Stimulated activated CD4-positive, alpha-beta T cell treated with anti-CD3 and anti-CD28 coated beads, Interleukin-2, amount 100 ng/mL, for 48 hours (primary cell): ENCODE measurements at regions not wholly inside any gene's neighbourhood (a gene's known extent, or its start where the extent isn't known, plus 50 kb on each side); places are given as distances from the start of the nearest gene placed in this dataset.
"Not testable (repeated sequence)": the region's sequence is repeated elsewhere in the genome, so short reads cannot be mapped to it uniquely, and the experiment has no call there.

Source experiments
- DNase-seq, 2 donors: peaks; one replicate each; pipeline ENCODE4 v3.0.0-alpha.2; 2020

DNA sequence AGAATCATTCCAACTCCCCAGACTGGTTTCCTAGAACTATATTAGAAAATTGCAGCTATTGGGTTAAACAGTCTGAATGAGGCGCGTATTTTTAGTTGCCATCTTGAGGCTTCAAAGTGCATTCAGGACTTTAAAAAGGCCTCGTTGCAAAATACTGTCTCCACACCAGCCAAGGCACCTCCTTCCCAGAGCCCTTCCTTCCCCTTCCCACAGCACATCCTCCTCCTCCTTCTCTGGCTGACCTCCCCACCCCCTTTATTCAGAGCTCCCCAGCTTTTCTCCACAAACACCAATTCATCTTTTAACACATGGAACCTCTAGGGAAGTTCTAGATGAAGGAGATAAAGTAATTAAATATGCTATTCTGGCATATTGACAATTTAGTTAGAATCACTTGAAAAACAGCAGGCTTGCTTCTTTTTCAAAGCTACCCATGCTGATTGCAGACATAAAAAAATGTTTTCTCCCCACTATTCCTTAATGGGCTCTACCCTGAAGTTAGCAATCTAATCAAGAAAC, 90.3 kb downstream of the RTP5 start:
- DNase-seq: no peak

DNA sequence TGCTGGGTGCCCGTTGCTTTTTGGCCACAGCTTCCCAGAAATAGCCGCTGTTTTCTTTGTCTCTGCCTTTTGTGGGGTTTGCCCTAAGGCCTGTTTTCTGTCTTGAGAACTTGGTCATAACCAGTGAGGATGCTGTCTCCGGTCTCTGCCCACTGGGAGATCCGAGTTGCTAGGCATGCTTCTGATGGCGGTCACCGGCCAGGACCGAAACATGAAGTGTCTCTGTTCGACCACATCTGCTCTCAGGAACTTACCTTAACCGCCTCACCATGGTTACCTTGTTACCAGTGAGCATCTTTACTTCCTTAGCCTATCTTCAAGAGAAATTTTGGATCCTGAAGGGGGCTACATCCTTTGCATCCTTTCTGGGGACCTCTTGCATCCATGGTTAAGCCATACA, 91.9 kb downstream of the RTP5 start:
- DNase-seq: no peak

DNA sequence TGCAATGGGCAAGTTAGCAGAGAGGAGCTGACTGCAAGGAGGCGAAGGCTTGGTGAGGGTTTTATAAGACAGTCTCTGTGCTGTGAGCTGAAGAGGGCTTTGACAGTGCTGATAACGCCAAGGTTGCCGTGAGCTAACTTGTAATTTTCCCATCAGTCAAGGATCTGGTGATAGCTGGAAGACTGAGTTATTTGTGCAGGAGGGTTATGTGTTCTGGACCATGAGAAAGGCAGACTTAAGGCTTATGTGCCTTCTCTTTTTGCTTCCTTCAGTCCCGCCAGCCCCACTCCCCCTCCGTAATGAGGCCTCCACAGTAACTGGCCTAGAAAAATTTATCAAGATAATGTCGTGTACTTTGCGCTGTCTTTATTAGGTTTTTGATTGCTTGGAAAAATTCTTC, 94.6 kb downstream of the RTP5 start:
- DNase-seq: no peak

DNA sequence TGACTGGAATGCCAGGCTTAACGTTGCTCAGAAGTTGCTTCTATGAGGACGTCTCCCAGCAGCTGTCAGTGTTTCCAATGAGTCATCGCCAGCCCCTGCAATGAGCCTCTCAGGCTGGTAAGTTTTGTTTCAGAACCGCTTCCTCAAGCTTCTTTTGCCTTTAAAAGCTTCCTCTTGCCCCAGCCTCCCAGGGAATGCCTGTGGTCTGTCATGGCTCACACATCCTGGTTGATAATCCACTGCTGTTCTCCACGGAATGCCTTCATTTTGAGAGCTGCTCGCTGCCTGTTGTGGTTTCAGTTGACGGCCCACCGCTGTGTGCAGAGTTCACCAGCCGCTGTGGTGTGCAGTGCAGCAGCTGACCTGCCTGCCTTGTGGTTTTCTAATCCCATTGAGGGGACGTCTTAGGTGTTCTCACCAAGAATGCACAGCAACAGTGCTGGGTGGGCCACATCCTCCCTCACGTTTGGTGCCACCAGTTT, 96.4 kb downstream of the RTP5 start:
- DNase-seq: peak; percentile 53 to 63

DNA sequence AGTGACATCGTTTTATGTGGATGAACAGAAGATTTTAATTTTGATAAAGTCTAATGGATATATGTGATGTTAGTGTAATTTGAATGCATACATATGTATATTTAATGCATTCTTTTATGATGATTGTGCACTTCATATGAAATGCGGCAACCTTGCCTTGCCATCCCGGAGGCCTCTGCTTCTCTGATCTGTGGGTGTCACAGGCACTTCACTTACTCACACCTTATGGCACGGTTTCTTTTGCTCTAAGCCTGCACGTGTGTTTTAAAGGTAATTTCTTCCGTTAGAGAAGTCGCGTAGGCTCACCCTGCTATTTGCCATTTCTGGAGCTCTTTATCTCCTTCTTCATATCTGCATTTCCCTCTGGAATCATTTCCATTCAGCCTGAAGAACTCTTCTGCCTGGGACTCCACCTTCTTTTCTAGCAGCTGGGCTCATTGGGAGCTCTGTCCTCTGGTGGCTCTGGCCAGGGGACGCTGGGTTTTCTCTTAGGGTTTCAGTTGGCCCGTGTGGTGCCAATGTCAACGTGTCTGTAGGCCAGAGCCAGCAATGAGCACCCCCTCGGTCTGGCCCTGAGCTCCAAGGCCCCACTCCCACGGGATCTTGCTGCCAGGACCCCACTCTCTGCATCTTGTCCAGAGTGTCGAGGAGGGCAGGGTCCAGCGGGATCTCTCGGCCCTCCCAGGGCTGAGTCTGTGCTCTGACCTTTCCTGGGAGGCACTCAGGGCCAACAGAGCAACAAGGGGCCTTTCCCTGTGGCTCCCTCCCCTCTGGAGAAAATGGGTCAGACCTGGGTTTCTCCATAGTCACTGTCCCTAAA, 97.3 kb downstream of the RTP5 start:
- no peak for DNase-seq

DNA sequence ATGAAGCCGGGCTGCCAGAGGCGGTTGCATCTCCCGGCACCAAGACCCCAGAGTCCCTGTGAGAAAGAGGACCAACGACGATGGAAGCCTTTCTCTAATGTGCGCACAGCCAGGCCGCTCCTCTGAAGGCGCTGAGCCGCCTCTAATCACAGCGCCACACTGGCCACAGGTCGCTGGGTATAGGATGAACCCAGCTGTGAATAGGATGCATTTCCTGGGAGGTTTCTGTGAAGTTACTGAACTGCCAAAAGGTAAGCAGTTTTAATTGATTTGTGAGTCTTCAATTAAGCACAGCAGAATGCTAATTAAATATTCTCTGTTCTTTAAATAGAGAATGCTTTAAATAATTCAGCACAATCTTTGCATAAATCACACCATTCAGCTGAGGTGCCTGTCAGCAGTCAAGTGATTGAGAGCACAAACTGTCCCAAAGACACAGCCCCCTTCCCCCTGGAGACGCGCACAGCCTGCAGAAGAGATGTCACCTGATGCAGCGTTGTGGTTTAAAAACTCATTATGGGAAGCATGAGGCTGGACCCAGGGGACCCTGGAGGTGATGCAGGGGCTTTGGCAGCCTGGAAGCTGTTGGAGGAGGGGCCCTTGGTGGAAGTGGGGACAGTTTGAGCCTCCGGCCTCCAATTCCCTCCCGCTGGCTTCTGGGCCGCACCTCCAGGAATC, 98.1 kb downstream of the RTP5 start:
- DNase-seq: no peak

DNA sequence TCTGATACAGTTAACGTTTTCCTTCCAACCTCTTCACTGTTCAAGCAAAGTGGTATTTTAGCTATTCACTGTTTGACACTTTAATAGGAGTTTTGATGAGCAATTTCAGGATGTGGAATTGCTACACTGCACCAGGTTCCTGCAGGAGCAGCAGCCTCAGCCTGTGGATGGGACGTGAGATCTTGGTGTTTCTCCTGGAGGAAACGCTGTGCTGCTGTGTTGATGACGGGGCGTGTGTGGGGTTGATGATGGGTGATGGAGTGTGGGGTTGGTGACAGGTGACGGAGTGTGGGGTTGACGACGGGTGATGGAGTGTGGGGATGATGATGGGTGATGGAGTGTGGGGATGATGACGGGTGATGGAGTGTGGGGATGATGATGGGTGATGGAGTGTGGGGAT, 98.9 kb downstream of the RTP5 start:
- DNase-seq: no peak

DNA sequence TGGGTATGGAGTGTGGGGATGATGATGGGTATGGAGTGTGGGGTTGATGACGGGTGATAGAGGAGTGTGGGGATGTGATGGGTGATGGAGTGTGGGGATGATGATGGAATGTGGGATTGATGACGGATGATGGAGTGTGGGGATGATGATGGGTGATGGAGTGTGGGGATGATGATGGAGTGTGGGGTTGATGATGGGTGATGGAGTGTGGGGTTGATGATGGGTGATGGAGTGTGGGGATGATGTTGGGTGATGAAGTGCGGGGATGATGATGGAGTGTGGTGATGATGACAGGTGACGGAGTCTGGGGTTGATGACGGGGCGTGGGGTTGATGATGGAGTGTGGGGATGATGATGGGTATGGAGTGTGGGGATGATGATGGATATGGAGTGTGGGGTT, 99.7 kb downstream of the RTP5 start:
- not testable (repeated sequence) for DNase-seq

DNA sequence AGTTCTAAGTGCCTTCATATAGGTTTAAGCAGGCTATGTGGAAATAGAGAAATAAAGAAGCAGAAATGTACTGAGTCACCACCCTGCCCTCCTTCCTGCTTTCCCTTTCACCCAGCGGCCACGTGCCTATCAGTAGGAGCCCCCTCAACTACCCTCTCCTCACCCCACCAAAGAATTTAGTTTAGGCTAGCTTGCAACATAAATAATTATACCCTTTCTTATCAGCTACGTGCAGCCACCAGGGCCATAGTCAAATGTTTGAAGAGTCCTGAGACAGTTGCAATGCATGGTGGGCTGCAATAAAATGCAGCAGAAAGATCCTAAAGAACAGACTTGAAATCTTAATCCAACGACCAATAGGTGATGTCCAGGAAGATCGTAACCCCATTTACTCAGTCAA, 101.2 kb downstream of the RTP5 start:
- DNase-seq: no peak

DNA sequence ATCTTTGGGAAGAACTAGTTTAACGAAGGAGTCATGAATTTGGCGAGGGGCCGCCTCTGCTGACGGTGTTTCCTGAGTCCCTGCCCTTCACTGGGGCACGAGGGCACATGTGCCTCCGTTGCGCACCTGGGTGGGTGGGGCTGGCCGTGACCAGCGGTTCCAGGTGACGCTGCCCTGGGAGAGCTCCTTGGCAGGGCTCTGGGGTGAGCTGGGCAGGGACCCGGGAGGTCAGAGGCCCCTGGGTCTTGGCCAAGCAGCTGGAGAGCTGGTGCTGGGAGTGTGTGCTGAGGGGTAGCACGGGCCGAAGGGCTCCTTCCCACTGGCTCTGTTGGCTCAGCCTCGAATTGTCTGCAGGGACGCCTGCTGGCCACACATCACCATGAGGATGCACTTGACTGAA, 104.6 kb downstream of the RTP5 start:
- no peak for DNase-seq

DNA sequence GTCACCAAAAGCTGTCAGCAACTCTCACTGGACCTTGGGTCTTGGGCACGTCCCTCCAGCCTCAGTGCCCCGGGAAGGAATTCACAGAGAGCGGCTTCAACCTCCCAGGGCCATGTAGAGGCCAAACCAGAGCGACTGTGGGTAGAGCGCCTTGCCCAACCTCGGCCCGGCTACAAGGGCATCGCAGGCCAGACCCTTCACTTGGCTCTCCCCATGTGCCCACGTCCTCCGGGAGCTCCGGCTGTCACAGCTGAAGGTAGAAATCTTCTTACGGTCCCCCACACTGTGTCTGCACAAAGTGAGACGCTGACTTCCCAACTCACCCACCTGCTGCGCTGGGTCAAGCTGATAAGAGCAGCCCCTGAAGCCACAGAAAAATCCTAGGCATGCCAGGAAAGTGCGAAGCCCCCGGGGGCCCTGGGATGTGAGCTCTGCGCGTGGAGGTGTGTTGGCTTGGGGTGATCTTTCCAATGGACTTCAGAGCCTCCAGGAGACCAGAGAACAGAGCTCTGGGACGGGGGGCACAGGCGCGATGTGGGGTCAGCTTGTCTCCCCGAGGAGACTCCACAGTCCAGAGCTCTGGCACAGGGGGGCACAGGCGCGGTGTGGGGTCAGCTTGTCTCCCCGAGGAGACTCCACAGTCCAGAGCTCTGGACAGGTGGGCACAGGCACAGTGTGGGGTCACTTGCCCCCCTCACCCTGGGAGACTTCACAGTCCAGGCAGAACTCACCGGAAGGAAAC, 105.5 kb downstream of the RTP5 start:
- DNase-seq: no peak

DNA sequence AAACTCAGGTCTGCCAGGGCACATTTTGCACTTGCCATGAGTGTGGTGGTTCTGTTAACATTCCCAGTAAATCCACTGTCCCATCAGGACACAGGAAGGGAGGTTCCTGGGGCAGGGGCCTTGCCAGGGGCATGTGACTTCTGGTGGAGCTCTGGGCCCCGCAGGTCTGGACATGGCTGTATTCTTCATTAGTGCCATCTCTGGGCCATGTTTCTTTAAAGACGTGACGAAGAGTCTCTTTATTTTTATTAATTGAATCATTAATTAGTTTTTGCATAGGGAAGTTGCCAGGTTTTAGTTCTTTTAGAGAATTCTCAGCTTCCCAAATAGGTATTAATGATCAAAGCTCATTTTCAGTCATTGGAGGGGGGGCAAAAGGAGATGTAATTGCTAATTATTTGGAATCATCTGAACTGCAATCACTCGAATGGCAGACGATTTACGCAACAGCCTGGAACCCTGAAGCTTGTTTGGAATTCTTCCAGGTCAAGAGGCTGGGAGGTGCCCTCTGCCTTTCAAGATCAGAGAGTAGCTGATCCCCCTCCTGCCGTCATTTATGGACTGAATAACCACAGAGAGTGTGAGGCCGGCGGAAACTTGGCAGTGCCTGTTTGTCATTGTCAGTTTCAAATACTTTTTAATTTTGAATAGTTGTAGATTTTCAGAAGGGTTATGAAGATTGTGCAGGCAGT, 106.2 kb downstream of the RTP5 start:
- DNase-seq: no peak

DNA sequence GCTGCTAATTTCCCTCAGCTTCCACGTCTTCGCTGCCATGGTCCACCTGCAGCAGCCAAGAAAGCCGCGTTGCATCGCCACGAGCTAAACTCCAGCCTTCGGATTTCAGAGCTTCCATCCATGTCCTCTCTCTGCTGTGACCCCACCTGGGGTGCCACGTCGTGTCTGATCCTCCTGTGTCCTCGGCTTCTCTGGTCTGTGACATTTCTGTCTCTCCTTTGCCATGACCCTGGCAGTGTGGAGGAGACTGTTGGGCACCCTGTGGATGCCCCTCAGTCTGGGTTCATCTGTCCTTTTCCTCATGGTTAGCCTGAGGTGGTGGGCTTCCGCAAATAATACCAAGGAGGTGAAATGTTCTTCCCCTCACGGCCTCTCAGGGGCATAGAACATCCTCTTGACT, 106.8 kb downstream of the RTP5 start:
- no peak for DNase-seq

DNA sequence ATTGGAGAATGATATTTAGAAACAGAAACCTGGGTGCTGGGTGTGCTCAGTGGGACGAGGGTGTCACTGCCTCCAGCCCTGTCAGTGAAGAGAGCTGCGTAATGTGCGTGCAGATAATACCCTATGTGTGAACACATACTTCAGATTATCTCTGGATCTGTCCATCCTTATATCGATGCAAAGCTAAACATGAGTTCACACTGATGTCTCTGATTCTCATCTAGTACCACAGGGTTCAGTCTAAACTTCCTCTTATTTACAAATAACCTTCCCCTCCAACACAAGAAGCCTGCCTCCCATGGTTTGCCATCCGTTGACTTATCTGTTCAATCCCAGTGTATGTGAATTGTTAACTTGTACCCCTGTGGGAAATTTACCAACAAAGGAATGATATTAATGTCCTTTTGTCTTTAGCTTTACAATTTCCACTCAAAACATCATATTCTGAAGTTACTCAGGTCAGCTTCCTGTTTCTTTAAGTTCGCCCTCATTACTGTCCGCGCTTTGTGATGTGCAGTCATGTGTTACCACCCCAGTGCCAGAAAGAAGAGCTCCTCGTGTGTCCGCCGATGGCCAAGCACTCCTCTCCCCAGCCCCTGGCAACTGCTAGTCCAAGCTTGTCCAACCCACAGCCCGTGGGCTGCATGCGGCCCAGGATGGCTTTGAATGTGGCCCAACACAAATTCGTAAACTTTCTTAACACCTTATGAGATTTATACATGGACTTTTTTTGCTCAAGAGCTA, 108.2 kb downstream of the RTP5 start:
- no peak for DNase-seq

DNA sequence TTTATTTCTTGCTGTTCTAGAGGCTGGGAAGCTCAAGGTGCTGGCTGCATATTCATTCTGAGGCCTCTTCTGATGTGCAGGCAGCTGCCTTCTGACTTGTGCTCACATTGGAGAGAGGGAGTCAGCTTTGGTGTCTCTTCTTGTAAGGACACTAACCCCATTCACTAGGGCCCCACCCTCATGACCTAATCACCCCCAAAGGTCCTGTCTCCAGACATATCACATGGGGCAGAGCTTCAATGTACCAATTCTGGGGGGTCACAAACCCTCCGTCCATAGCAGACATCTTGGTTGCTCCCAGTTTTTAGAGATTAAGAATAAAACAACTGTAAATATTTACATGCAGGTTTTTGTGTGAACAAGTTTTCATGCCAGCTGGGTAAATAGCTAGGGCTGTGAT, 109.1 kb downstream of the RTP5 start:
- DNase-seq: no peak

DNA sequence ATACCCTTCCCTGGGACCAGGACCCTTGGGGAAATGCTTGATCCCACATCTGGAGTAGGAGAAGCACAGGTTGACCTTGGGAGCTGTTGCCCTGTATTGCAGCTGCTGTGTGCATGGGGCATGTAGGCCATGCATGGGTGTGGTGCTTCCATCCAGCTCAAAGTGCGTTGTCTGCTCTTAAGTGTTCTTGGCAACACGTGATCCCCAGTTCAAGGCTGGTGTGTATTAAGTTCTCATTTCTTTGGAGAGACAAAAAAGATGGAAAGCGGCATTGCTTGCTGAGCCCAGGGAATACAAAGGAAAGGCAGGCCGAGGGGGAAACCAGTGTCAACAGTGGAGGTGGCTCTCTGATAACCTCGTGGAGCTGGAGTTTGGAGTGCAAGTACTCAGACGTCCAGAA, 110.7 kb downstream of the RTP5 start:
- DNase-seq: no peak

DNA sequence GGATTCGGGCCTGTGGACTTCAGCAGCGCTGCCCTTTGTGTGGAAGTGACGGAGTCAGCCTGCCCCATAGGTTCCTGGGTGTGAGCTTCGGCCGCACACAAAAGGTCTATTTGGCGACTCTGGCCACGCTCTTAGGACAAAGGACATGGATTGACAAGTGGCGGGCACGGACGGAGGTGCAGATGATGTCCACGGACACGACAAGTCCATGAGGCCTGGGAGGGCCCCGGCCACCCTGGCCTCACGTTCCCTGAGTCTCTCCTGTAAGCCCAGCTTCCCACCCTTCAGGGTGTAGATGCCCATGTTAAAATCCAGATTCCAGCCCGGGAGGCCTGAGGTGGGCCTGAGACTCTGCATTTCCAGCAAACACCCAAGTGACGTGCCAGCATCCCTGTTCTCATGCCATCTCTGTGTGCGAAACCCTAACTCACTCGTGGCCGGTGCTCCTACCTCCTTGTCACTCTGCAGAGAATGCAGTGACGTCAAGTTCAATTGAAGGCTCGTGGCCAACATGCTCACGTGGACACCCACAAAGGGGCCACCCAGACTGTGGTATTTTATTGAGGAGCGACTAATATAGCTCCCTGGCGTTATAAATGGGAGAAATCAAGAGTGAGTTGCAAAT, 111.7 kb downstream of the RTP5 start:
- DNase-seq: no peak

DNA sequence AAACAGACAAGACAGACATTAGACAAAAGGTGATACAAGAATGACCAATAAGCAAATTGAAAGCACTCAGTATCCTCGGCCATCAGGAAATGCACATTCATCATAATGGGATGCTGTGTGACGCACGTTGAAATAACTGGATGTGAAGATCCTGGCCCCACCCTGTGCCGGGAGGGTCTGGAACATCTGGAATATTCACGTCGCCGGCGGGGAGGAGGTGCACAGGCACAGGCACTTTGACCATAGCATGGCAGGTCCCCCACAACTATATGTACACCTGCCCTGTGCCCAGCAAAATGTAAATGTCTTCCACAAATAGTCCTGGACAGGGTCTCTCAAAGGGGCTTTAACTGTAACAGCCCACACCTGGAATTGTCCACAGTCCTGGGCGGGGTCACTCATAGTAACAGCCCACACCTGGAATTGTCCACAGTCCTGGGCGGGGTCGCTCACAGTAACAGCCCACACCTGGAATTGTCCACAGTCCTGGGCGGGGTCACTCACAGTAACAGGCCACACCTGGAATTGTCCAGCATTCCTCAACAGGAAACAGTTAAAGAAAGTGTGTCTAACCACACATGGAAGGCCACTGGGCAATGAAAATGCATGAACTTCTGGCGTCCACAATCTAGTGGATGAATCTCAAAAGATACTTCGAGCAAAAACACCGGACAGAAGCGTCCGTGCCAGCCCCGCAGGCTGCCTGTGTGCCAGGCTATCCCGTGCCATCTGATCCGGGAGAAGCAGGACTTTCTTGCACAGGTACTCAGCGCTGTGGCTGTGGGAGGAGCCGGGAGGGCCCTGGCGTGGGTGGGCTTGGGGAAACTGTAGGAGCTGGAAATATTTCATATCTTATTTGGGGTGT, 113.4 kb downstream of the RTP5 start:
- no peak for DNase-seq

DNA sequence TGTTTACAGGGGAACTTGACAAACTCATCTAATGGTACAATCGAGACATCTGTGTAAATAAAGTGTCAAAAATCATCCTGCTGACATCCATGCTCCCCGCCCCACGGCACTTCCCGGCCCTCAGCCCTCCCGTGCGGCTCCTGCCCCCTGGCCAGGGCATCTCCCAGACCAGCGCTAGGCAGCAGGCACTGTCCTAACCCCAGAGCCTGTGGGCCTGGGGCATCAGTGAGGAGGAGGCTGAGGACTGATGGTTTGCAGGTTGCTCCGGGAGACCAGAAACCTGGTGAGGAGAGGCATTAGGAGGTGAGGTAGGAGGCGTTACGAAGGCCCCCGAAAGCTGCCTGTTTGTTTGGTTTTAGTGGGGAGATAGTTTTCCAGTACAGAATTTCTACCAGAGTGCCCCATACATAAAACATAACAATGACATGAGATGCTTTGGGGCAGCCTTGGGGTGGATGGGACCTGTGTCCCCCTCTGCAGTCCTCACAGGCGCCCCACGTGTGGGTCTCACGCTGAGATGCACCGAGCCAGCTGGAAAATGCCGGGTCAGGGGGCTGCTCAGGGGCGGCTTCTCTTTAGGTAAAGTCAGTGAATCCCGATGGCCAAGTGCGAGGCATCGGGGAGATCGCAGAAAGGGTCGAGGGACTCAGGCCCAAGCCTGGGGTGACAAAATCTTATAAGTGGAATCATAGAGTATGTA, 114.2 kb downstream of the RTP5 start:
- DNase-seq: no peak

DNA sequence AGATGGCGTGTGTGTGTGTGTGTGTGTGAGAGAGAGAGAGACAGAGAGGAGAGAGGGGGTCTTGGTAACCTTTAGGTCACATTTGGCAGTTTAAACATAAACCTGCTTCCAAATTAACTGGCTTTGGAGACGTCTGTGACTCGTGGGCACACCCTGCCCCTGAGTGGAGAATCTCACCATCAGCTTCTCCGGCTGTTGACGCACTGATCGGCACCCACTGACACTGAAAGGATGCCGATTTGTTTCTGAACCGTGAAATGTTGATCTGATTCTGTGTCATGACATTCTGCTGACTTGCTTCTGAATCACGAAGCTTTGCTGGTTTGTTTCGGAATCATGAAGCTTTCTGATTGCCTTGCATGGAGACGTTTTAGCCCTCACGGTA, 114.7 kb downstream of the RTP5 start:
- DNase-seq: no peak
